Iris pigment epithelial cell (primary cell): ENCODE measurements at regions not wholly inside any gene's neighbourhood (a gene's known extent, or its start where the extent isn't known, plus 50 kb on each side); places are given as distances from the start of the nearest gene placed in this dataset.

Experiments used
- DNase-seq: peaks from one replicate; pipeline ENCODE4 v3.0.0-alpha.2; 2011; ENCODE audit warnings: low read depth

GRCh38 chr2:64283641-64284361, 139.6 kb upstream of the PELI1 start:
- DNase-seq = peak; percentile 27

DNA sequence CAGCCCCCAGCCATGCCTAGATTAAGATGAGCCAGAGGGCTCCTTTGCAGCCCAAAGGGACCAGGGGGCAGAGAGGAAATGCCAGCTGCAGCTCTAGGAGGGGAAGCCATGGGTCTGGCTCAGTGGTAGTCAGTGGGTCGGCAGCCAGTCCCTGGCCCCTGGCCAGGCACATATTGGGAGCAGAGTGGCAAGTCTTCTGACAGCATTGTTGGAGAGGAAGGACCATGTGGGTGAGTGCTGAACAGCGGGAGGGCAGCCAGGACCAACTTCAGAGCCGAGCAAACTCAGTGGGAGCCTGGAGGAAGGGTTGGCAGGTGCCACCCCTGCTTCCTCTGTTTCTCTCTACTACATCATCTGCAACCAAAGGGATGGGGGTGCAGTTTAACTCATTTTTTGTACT, 140.5 kb upstream of the PELI1 start:
- DNase-seq = no peak

DNA sequence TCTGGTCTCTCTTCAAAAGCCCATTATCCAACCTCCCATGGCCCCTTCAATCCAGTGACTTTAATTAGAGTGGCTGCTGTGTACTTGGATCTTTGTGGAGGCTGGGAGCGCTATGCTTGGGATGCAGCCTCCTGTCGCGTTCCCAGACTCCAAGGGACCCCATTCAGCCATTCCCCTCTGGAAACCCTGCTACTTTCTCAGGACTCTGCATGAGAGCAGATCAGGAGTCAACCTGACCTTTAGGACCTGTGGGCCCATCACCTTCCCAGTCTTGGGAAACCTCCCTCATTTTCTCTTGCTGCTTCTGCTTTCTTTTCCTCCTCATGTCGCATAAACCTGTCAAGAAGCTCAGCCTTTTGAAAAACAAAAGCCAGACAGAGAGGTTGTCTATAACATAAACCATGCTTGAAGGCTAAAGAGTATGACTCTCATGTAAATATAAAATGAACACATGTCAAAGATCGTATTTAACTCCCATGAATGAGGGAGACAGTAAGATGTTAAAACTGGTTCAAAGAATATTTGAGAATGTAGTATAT, 143.1 kb upstream of the PELI1 start:
- no peak for DNase-seq

DNA sequence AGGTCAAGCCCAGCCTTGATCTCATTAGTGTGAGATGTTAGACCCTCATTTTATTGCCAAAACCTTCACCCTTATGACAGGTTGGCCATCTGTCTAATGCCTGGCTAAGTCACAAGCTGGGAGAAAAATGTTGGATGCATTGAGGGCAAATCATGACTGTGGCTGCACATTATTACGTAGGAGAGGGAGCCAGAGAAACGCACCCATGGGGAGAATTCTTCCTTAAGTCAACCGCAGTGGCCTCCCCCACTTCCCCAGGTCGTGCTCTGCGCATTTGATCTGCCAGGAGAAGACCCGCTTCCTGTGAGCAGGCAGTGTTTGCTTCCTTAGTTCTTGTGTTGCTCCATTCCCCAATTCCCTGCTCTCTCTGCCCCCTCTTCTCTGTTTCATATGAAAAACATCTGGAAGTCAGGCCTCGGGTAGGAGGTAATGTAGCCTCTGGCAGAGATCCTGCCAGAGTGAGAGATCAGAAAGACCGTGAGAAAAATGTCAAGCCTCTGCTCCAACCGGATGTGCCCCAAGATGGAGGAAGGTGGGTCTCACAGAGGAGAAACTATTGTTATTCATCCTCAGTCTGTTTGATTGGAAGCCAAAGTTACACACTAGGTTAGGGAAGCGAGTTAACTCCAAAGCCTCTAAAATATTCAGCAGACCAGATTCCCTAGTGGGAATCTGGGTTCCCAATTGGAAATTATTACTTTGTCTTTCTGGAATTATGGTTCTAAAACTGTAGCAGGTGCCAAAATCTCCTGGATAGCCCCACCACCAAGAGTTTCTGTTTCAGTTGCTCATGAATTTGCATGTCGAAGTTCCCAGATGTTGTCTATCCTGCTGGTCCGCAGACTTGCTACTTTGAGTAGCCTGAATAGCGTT, 144.3 kb upstream of the PELI1 start:
- DNase-seq = peak; percentile 84

DNA sequence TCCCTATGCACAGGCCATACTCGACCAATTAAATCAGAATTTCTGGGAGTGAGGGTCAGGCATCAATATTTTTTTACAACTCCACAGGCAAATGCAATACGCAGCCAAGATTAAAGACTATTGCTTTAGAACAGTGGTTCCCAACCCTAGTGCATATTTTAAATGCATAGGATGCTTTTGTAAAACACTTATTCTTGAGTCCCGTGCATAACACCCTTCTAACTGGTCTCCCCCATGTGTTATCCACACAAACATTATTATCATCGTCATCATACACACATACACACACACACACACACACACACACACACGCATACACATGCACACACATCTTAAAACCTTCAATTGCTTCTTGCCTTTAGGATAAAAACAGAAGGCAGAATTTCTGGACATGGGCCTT, 145.0 kb upstream of the PELI1 start:
- DNase-seq = no peak

- no peak for DNase-seq
Observed at GRCh38 chr2:64289737-64290136, 145.5 kb upstream of the PELI1 start.

DNA sequence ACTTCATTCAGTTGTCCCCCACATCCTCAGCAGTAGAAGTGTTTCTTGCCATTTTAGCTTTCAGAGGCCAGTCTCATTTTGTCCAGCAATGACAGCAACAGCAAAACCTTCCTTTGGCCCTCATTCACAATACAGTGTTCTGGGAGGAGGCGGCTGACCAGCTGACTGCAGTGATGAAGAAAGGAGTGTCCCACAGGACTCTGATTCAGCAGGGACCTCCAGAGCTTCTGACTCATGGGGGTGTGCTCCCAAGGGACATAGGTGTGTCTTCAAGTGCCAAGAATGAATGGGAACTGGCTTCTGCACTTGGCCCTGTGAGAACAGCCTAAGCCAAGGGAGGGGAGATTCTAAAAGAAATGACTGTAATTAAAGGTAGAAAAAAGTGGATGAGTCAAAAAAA, 147.0 kb upstream of the PELI1 start:
- DNase-seq = peak; percentile 80

DNA sequence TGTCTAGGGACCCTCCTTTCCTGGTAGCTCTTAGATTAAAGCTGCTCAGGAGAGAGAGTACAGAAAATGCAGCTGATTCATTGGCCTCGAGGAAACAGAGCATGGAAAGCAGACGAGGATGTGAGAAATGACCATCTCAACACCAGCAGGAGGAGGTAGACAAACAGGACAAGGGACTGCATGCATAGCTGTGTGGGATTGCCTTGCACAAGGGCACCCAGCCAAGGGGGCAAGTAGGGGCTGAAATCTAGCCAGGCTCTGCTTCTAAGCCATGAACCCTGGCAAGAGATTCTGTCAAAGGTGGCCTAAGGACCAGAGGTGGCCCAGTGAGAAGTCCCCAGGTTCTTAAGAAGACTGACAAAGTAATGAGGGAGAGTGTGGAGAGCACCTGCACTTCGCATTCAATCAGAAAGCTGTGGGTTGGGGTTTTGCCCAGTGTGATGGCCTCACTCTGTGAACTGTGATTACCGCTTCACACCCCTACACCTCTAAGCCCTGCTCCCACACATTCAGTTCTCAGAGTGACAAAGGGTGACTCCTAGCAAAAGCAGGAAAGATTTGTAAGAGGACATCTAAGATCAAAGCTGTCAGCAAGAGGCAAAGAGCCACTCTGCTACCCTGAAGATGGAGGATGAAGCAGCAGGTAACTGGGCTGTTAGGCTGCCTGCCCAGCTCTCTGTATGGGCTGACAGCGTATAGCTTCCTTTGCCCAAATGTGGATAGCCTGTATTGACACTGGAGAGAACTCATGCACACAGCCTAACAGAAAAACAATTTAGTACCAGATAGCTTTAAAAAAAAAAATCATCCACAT, 151.3 kb upstream of the PELI1 start:
- no peak for DNase-seq

GRCh38 chr2:64296140-64296480, 151.9 kb upstream of the PELI1 start:
- DNase-seq = no peak

DNA sequence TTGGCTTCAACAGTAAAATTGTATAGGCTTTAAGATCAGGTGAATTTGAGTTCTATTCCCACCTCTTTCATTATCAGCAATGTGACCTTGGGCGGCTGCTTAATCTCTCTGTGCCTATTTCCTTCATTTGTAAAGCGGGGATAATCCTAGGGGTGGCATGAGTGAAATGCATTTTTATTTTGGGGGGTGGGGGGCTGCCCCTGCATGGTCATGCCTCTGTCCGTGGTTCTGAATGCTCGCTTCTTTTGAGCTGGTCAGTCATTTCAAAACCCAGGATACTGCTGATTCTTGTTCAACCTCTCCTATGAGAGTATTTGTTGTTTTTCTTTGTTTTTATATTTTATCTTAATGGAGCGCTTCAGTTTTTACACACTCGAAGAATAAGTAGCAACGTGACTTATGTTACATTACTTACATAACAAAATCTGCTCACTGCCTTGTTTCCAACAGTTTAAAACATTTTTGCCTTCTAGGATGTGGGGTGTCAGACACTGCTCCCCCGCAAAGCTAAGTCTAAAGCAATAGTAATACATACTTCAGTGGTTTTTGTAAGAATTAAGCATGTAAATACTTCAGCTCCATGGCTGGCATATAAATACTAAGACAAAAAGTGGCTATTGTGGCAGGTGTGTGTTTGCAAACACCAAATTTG, 152.6 kb upstream of the PELI1 start:
- no peak for DNase-seq

DNA sequence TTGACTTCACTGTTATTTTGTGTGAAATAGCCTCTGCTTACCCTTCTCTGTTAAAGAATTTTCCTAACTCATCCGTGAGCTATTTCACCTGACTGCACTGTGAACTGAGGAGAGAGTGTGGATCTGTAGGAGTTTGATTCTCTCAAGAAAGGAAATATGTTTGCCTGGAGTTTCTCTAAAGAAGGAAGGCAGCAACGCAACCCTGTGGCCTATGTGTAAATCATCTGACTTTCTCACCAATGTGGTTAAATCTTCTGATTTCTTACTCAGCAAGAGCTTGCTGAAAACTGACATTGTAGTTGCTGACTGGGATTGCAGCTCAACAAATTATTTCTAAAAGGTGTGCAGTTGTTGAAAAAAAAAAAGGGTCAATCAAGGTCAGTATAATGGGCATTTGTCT, 153.9 kb upstream of the PELI1 start:
- DNase-seq = no peak

DNA sequence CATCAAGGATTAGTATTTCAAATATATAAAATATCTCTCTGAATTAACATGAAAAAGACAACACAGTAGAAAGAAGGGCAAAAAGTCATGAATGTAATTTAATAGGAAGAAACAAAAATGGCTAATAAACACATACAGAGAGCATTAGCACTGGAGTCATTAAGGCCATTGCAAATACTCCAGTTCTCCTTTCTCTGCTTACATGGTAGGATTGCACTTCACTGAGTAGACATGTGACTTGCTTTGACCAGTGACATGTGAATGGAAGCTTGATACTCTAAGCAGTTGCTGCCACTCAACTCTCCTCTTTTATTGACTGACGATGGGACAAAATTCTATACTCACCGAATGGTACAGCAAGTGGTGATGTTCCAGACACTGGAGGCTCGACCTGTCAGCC, 153.9 kb upstream of the LGALSL start:
- no peak for DNase-seq

GRCh38 chr2:64303250-64303649, 150.7 kb upstream of the LGALSL start:
- DNase-seq = no peak

- DNase-seq = no peak
Observed at GRCh38 chr2:64307421-64307820, 146.5 kb upstream of the LGALSL start.

GRCh38 chr2:64311191-64311910, 142.6 kb upstream of the LGALSL start:
- no peak for DNase-seq

DNA sequence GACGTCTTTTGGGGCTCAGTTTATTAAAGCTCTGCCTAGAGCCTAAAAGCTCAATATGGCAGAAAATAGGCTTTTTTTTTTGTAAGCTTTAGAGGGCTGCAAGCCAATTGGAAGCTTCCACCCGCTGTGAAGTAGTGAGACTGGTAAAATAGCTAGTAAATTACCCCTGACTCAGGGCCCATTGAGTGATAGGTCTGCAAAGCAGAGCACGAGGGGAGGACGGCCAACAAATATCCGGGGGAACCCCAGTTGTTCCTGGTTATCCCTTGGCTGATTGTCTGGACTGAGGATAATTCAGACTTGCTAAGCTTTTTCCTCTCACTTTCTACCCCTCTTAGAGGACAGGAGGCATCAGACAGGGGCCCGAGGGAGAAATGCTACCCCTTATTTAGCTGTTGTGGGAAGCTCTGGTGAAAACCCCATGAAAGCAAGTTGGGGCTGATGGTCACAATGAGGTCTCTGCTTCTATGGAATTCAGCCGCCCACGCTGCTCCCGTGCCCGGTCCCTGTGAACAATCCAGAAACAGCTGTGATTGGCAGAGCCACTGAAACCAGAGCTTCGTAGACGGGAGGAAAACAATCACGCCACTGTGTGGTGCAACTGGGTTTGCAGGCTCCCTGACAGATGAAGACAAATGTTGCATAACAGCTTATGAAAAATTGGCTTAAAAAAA, 141.9 kb upstream of the LGALSL start:
- peak; percentile 98 for DNase-seq

- DNase-seq = no peak
Observed at GRCh38 chr2:64312622-64313397, 141.2 kb upstream of the LGALSL start.

DNA sequence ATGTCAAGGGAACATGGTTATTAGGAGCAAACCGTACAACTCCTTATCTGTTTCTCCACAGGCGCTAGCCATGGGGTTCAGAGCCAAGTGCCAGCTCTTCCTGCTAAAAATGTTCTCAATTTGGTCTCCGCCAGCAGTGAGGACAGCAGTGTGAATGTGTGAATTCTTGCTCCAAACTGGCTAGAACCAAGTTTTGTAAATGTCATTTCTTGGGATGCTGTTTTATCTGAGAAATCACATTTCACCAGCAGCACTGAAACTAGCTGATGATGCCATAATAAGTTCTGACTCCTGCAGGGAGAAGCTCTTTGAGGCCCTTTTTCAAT, 140.6 kb upstream of the LGALSL start:
- DNase-seq = no peak

DNA sequence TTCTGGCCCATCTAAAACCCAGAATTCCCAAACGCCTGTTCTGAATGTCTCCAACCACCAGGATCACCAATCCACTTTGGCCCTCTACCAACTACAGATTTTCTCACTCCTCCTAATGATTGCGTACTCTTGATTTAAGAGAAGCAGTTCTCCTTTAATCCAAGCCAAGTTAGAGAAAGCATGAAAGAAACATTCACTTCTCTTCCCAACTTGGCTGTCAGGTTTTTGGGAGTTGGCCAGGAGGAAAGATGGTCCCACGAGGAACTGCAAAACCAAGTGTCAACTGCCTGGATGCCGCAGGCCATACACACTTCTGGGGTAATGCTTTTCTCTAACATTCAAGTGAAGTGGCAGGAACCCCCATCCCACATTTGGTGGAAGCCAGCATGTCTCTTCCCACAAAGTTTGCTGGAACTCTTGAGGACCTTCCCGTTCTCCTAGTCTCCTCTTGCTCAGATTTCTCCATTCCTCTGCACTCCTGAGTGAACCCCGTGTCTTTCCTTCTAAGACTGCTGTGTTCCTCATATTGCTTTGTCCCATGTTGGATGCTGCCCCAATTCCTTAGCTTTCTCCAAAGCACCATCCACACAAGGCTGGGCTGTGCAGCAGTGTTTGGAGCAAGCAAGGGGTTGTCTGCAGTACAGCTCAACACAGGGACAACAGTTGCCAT, 138.5 kb upstream of the LGALSL start:
- DNase-seq = no peak
